ENCODE measurements at regions not wholly inside any gene's neighbourhood (a gene's known extent, or its start where the extent isn't known, plus 50 kb on each side); places are given as distances from the start of the nearest gene placed in this dataset.

GRCh38 chr2:23015651-23016200 is 369.3 kb upstream of the KLHL29 start:
- Histone ChIP-seq H3K36me3 (ENCODE audit: control insufficient read depth, insufficient read depth, low read length) (no peaks in the 10 kb centered on the region), H3K9me3 (ENCODE audit: control insufficient read depth, insufficient read depth, low read length) (no peaks in the 10 kb centered on the region), H3K27ac (ENCODE audit: low read length) (no peak overlapping the region), H3K4me3 (ENCODE audit: low read length) (no peak overlapping the region), H3K4me1 (ENCODE audit: control insufficient read depth, insufficient read depth, low read length) (no peaks in the 10 kb centered on the region), H3K27me3 (ENCODE audit: control insufficient read depth, insufficient read depth, low read length) (no peaks in the 10 kb centered on the region)
- Mint-ChIP-seq H3K4me1 (no peaks in the 10 kb centered on the region), H3K27me3 (ENCODE audit: low read depth in 2 of 2) (peaks cover 0 to 2% of the 10 kb centered on the region in 2 donors), H3K27ac (no peak overlapping the region), H3K36me3 (no peaks in the 10 kb centered on the region), H3K9me3 (peaks cover 0 to 2% of the 10 kb centered on the region in 2 donors), H3K4me3 (no peak overlapping the region)
- TF ChIP-seq CTCF (IDR thresholded peaks at IDR 0.05) = no peak
- DNase-seq = no peak
- 88% methylated on average over 7 of the region's 7 CpGs for WGBS (ENCODE audit: insufficient coverage)
- ATAC-seq = no peak
- intact Hi-C loops (cut with micrococcal nuclease) = no loop called here

- Mint-ChIP-seq H3K4me1 (no peaks in the 10 kb centered on the region), H3K36me3 (no peaks in the 10 kb centered on the region), H3K27ac (no peak overlapping the region), H3K4me3 (no peak overlapping the region), H3K27me3 (ENCODE audit: low read depth in 2 of 2) (peaks cover 0 to 2% of the 10 kb centered on the region in 2 donors), H3K9me3 (no peaks in the 10 kb centered on the region)
- no peaks in the 10 kb centered on the region for H3K27me3 ChIP-seq (ENCODE audit: control insufficient read depth, insufficient read depth, low read length)
- H3K4me3 ChIP-seq (ENCODE audit: low read length) = no peak overlapping the region
- H3K36me3 ChIP-seq (ENCODE audit: control insufficient read depth, insufficient read depth, low read length) = no peaks in the 10 kb centered on the region
- H3K9me3 ChIP-seq (ENCODE audit: control insufficient read depth, insufficient read depth, low read length) = no peaks in the 10 kb centered on the region
- DNase-seq = no peak
- no peaks in the 10 kb centered on the region for H3K4me1 ChIP-seq (ENCODE audit: control insufficient read depth, insufficient read depth, low read length)
- no peak for ATAC-seq
- 21% methylated on average over 1 of the region's 1 CpG for WGBS (ENCODE audit: insufficient coverage)
- TF ChIP-seq CTCF (IDR thresholded peaks at IDR 0.05) = no peak
- intact Hi-C loops (cut with micrococcal nuclease) = no loop called here
- H3K27ac ChIP-seq (ENCODE audit: low read length) = no peak overlapping the region
These were observed 365.5 kb upstream of the KLHL29 start for GRCh38 chr2:23019476-23019875.

GRCh38 chr2:23020659-23021058 is 364.3 kb upstream of the KLHL29 start:
- DNase-seq = no peak
- Mint-ChIP-seq H3K27ac (no peak overlapping the region), H3K27me3 (ENCODE audit: low read depth in 2 of 2) (peaks cover 0 to 2% of the 10 kb centered on the region in 2 donors), H3K36me3 (no peaks in the 10 kb centered on the region), H3K4me1 (no peaks in the 10 kb centered on the region), H3K9me3 (no peaks in the 10 kb centered on the region), H3K4me3 (no peak overlapping the region)
- no peak overlapping the region for H3K4me3 ChIP-seq (ENCODE audit: low read length)
- no peak for TF ChIP-seq CTCF (IDR thresholded peaks at IDR 0.05)
- no peaks in the 10 kb centered on the region for H3K27me3 ChIP-seq (ENCODE audit: control insufficient read depth, insufficient read depth, low read length)
- H3K27ac ChIP-seq (ENCODE audit: low read length) = no peak overlapping the region
- H3K4me1 ChIP-seq (ENCODE audit: control insufficient read depth, insufficient read depth, low read length) = no peaks in the 10 kb centered on the region
- 74% methylated on average over 6 of the region's 6 CpGs for WGBS (ENCODE audit: insufficient coverage)
- no peak for ATAC-seq
- no peaks in the 10 kb centered on the region for H3K9me3 ChIP-seq (ENCODE audit: control insufficient read depth, insufficient read depth, low read length)
- H3K36me3 ChIP-seq (ENCODE audit: control insufficient read depth, insufficient read depth, low read length) = no peaks in the 10 kb centered on the region
- intact Hi-C loops (cut with micrococcal nuclease) = no loop called here
